CD4-positive, alpha-beta T cell treated with Interleukin-2 at 100 ng/mL for 4 hours (primary cell): ENCODE measurements at regions not wholly inside any gene's neighbourhood (a gene's known extent, or its start where the extent isn't known, plus 50 kb on each side); places are given as distances from the start of the nearest gene placed in this dataset.

Source experiments
- DNase-seq: peaks from one replicate; pipeline ENCODE4 v3.0.0-alpha.2; 2020; ENCODE audit warnings: low spot score

DNA sequence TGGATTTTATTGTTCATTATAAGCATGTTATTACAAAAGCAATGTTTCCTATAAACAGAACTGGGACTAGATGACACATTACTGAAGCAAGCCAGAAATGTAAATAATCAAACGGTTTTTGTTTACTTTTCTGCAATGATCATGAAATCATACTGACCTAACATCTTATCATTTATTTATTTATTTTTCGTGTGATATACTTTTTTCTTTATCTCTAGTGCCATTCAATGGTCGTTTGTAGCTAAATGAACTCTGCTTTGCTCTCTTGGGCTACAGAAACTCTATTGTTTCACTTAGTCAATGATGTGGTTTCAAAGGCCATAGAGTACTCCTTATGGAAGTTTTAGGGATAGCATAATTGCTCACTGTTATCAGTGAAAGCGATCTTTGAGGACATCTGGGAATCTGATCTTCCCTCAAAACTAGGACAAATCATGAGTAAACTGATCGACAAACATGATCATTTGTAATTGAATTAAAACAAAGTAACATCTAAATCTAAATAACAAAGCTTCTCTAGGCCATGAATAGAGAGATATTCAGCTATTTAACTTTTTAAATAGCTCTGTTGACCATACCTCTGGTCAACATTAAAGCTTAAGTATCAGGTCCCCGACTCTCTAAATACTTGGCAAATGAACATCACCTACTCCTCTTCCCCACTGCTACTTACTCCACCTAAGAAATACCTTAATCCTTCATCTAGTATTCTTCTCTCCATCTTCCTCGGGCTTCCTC, 933.4 kb downstream of the TFAP2A start:
- no peak for DNase-seq

DNA sequence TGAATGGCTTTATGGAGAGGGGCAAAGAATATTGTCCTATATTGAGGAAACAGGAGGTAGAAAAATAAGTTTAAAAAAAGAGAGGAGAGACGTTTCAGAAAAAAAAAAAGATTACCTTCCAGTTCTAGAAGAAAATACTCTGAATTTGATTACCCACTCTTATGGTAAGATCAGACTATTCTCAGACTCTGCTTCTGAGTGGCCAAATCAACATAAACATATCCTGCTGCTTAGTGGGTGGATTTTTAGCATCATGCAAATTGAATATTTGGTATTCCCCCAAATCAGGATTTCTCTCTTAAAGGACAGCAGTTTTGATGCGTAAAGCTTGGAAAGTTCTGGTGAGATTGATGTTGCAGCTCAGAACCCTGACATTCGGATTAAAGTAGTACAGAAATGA, 946.6 kb downstream of the TFAP2A start:
- no peak for DNase-seq

DNA sequence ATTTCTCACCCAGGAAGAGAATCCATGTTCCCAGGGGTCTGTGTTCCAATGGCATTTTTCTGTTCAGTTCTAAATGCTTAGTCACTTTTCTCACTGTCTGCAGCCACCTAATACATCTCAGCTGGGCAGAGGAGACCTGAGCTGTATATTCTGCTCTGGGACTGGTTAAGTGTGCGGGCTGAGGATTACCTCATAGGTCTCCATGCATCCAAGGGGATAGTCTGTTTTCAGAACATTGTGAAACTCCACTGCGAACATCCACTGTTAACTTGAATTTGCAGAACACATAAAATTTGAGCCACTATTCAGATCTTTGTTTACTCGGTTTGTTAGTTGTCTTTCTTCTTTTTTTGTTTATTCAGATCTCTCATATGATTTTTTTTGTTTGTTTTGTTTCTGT, 947.1 kb downstream of the TFAP2A start:
- DNase-seq, result no peak

DNA sequence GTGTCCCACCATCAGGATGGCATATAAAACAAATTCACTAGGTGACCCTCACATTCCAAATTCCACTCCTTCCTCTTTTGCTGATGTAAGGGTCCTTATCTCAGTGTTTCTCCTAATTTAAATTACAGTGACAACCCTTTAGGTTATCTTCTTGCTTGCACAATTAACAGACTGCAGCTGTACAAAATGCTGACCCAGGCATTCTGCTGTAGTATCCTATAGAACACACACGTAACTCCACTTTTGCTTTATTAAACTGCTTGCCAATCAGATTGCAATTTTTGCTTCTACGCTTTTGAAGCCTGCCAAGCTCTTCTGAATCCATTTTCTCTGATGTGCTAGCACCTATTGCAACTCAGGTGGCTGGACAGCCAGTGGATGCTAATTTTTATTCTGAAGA, 950.3 kb downstream of the TFAP2A start:
- no peak for DNase-seq

DNA sequence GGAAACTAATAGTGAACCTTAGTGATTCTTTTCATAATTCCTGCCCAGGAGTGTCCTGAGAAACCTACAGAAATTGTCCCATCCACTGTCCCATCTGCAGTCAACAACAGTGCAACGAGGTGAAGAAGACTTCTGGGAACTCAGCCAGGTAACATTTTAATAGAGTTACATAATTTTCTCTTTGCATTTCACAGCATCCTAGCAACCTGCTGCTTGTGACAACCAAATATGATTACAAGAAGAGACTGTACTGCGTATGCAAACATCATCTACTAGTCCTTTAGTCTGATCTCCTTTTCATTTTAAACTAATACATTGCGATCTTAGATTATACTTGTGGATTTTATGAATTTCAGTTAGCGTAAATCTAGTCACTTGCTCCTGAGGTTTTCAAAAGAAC, 951.6 kb downstream of the TFAP2A start:
- no peak for DNase-seq

DNA sequence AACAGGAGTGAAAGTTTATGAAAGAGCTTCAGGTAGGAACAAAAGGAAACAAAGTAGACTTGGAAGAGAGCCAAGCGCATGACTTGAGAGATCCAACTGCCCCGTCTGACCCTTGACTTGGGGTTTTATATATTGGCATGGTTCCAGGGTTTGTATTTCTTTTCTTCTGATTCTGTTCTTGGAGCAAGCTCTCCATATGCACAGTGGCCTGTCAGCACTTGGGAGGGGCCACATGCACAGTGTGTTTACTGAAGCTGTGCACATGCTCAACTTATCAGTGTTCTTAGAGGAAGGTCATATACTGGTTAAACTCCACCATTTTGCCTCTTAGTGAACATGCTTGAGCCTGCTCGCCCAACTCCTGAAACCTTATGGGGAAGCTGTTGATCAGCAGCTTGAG, 953.7 kb downstream of the TFAP2A start:
- no peak for DNase-seq

DNA sequence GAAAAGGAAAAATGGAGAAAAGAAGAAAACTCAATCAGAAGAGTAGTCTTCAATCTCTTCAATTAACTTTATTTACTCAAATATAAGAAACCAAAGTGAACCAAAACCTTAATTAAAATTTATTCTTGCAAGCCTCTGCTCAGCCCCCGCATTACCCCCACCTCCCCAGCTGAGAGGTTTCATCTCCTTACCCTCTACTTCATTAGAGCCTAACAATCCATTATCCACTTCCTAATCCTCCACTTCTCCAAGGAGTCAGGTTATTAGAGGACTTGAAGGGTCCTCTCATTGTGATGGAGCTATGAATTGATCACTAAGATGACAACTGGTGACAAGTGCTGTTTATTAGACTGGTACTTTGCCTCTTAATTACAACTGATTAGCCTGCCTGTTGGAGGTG, 956.5 kb downstream of the TFAP2A start:
- no peak for DNase-seq

DNA sequence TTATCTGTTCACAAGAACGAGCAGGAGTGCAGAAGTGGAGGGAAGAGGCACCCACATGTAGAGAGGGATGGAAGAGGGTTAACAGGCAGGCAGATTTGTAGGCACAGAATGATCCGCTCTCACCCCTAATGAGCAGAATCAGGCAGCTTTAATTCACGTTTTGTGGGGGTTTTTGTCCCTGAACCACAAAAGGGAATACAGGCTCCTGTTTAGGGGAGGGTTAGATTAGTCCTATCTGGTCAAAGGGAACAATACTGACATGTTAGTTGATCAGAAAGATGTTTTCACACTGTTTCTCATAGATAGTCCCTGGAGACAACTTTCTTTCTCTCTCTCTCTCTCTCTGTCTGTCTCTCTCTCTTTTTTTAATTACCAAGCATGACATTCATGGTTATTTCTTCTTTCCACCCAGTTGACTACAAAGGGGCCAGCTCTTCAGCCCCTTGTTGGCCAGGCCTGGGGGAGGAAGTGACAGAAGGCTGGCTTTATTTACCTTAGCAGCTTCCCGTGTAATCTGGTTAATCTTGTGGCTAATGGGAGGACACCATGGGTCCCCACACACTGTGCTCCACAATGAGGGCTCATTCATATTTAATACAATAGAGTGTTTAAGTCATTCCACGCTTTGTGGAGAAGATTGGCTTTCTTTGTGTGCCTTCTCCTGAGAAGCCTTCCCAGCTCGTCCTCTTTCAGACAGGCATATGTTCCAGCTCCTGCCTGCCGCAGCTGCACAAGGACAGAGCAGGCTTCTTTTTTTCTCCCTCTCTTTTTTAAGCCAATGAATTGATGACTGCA, 958.8 kb downstream of the TFAP2A start:
- DNase-seq, result no peak

DNA sequence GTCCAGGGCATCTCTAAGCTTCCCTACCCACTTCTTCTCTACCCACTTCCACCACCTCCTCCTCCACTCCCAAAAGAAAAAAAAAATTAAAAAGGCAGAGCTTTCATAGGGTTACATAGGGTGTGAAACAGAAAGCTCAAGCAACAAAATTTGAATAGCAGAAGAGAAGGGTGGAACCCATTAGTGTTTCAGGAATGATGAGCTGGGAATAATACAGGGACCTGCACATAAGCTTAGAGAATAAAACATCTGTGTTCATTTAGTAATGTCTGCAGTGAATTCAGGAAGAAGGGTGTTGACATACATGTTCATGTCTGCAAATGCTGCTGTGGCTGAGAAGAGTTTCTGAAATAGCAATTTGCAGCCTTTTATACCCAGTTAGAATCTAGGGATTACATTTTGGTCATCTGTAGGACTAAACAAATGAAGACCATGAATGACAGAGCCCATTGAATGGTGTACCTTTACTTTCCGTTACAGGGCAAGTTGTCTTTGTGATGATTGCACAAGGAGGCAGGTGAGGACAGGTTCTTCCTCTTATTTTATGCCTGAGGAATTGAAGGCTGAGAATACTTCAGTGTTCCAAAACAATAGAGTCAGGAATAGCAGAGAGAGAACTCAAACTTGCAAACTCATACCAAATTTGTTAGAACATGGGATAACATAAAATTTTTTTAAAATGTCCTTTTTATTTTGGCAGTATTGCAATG, 975.1 kb downstream of the TFAP2A start:
- DNase-seq, result no peak

DNA sequence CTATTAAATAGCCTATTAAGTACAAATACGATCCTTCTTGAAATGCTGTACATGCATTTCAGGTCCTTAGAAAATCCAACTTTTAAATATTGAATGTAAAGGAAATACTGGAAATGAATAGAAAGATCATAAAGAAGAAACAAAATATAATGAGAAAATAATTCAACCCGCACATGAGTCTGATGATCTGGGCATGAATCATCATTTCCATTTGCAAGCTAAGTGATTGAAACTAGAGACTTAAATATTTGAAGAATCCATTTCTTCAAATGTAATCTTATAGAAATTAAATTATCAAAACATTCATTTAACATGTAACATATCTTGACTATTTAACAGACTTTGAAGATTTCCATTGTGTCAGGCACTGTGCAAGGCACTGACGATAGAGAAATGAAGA, 977.0 kb downstream of the TFAP2A start:
- DNase-seq, result no peak

DNA sequence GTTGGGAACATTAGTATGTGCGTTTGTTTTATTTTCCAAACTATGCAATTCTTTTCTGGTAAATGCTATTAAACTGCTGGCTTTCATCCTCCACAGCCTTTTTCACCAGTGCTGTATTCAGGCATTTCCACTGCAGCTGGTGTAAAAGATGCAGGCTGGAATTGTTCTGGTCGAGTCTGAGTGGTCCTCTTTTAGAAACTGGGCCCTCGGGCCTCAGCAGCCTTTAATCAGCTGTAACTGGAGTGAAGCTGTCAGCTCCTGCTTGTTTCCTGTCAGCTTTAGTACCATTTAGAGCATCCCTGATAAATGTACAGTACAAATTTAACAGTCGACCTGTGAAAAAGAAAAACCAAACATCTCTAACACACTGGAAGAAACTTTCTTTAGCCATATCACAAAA, 979.6 kb downstream of the TFAP2A start:
- DNase-seq, result no peak

DNA sequence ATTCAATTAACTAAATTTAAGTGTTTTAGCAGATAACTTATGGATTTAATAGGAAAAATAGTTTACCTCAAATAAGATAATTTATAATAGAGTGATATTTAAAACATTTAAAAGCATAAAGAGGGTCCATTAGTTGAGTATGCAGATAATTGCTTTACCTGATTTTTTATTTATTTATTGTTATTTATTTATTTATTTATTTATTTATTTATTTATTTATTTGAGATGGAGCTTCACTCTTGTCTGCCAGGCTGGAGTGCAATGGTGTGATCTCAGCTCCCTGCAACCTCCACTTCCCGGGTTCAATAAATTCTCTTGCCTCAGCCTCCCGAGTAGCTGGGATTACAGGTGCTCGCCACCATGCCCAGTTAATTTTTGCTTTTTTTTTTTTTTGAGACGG, 982.9 kb downstream of the TFAP2A start:
- no peak for DNase-seq

DNA sequence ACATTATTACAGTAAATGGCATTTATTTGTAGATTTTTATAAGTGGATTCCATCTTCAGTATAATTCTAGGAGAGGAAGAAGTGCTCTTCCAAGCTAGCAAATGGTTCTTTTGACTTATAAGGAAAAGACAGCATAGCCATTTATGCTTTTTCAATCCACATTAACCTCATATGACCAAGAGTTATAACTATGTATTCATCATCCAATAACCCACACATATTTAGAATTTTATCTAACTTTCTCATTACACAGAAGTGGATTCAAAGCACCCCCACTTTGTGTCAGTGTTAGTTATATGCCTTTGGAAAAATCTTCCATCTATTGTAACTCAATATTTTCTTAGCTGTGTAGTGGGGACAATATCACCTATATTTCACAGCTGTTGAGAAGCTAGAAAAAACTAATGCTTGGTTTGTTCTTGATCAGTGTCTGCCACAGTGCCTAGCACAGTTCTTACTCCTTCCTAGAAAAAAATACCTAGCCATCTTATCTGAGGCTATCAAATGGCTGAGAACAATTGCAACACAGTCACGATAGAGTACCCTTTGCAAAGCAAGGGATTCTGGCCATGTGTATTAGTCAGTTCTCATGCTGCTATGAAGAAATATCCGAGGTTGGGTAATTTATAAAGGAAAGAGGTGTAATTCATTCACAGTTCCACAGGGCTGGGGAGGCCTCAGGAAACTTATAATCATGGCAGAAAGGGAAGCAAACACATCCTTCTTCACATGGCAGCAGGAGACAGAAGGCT, 986.3 kb downstream of the TFAP2A start:
- DNase-seq, result no peak

DNA sequence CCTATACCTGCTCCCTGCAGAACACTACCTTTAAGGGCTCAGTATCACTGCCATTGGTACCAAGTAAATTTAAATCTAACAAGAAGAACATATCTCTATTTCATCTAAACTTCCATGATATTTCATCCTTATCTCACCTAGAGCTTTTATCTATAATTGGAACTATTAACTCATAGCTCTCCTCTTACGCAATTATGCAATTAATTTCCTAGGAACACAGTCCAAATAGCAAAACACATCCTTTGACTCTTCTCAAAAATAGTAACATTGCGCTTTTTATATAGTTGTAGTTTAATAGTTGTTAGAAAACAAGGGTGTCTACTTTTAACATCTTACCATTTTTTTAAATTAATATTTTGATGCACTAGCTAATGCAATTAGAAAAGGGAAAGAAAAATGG, 986.8 kb upstream of the SLC35B3 start:
- no peak for DNase-seq

DNA sequence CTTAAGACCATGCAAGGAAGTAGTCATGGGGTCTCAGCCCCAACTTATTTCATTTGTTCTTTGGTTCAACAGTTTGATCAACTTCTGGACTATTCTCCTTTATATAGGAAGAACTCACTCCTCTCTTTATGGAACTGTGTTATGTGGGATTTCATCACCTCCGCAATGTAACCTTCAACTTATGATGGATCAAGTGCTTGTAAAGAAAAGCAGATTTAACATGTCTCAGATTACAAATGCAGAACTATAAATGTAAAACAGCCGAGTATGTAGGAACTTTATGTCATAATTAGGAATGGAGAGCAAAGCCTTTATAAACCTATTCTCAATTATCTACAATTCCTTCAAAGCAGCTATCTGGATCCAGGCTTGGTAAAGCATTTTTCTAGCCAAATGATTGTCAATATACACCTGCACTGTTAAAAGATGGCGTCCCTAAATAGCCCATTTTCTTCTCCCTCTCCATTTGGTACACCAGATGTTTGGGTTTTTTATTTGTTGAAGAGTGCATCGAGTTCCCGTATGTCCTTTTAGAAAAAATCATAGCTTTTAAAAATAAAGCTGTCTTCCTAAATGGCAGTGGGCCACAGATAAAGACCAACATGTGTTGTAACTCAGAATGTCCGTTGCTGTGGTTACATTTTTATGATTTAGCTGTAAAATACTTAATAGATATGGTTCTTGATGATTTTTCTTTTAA, 985.1 kb upstream of the SLC35B3 start:
- DNase-seq, result no peak

DNA sequence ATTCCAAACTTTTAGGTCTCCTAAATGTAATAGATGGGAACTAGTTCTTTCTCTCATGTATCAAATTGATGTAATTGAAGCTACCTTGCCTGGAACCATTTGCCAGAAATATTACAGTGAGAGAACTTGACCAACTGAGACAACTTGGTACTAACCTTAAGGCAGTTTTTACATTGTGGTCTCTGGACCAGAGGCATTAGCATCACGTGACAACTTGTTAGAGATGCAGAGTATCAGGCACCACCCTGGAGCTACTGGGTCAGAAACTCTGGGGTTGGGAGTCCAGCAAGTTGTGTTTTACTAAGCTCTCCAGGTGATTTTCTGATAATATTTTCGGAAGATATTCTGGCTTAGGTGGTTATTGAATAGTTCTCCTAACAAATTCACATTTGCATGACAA, 982.1 kb upstream of the SLC35B3 start:
- no peak for DNase-seq

DNA sequence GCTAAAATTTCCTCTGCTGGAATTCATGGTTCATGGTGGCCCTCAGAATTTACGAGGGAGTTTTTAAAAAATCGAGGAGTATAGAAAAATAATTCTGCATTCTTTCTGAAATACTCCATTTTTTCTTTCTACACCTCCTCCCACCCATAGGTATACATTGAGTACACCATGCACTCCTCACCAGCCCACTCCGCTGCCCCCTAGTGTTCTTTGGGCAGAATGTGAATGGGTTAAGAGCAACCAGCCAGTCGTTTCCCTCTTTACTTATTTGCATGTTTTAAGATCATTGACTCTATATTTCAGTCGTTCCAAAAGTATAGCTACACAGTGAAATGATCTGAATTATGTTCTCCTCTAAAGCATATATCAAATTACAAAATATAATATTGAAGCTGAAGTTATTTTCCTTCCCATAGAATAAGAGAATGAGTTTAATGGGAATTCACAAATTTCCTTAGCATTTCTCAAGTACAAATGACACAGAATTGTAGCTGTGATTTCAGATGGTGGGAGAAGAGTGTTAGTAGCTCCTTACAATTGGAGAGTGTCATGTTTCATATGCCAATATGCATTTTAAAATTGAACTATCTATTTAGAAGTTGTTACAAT, 977.7 kb upstream of the SLC35B3 start:
- no peak for DNase-seq

DNA sequence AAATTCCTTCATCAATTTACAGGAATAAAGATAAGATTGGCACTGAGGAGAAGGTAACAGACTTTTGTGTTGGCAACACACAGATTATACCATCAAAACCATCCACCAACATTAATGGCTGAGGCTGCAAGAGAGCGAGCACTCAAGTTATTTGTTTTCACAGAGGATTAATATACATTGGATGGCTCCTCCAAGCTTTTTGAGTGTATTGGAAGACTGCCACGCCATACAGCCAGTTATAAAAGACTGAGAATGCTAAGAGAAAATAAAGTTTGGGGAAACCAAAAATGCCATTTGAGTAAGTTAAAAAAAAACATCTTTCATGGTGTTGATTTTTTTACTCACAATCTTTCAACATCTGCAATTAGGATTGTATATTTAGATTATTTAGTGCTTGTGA, 973.8 kb upstream of the SLC35B3 start:
- no peak for DNase-seq

DNA sequence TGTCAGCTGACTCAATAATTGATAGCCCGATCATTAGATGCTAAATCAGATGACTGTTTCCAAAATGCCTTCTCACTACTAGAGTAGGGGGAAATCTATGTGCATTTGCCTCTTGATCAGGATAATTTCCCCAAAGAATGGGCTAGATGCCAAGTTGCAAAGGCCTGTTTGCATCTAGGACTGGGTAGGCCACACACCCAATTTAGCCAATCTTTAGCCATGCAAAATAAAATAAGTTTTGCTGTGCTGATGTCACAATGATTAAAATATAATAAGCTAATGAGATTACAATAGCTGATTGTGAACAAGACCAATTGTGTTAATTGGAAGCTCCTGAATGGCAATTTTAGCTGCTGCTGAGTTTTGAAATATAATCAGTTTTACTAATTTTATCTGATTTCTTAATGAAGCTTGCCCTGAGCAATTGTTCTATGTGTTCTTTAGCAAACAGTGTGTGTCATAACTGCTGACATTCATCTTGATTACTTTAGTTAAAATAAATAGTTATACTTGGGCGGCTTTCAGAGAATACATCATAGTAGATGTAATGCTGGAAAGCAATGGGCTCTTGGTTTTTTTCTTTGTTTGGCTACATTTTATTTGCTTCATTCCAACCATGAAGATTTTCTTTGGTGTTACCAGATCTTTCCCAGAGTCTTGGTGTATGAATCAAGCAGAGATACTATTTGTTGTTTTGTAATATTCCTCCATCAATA, 973.2 kb upstream of the SLC35B3 start:
- no peak for DNase-seq

DNA sequence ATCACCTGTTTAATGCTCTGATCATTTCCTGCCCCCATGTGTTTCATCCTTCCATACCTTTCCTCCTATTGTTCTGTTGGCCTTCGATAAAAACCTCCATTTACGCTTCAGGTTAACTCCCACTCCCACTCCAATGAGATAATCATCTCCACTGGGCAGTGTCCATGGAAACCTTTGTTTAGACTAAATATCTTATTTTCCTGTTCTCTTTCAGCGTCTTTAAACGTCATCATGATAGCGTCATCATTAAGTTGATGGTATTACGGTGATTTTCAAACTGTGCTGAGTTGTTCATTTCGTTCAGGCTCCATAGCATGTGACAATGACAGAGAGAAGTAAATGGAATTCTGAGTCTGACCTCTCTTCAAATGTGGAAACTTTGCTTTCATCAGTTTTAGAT, 970.5 kb upstream of the SLC35B3 start:
- no peak for DNase-seq

DNA sequence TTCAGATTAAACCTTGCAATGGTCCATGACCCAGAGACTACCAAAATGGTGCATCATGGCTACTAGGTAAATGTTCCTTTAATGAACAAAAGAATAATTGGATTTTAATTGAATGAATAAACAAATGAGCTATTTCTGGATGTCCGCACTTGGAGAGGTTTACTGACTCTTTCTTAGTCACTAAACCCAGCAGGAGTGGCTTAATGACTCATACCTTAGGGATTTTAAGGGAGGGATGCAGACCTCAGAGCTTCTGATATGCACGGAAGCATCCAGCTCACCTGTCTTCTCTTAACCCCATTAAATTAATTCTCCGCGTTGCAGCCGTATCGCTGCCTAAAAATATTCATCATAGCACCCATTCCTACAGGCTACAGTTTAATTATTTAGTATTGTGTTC, 970.0 kb upstream of the SLC35B3 start:
- no peak for DNase-seq
